ENCODE measurements at regions not wholly inside any gene's neighbourhood (a gene's known extent, or its start where the extent isn't known, plus 50 kb on each side); places are given as distances from the start of the nearest gene placed in this dataset.

DNA sequence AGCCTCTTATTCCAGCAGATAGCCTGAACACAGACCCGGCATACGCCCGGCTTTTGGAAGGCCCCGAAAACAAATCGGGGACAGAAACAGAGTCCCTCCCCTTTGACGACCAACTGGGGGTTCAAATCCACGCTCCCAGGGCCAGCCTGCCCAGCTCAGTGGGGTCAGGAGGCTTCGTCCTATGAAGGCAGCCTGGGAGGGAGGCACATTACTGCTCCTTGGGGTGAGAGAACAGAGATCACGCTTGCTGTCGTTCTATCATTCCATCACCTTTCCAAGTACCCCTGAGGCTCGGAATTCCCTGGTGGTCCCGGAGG, 208.8 kb upstream of the SALL3 start:
- no peak for DNase-seq

GRCh38 chr18:78771496-78772359, 207.9 kb upstream of the SALL3 start:
- DNase-seq: no peak

- DNase-seq: no peak
These were observed 207.0 kb upstream of the SALL3 start for GRCh38 chr18:78772360-78773302.

- DNase-seq: no peak
These were observed 206.3 kb upstream of the SALL3 start for GRCh38 chr18:78773303-78773755.

DNA sequence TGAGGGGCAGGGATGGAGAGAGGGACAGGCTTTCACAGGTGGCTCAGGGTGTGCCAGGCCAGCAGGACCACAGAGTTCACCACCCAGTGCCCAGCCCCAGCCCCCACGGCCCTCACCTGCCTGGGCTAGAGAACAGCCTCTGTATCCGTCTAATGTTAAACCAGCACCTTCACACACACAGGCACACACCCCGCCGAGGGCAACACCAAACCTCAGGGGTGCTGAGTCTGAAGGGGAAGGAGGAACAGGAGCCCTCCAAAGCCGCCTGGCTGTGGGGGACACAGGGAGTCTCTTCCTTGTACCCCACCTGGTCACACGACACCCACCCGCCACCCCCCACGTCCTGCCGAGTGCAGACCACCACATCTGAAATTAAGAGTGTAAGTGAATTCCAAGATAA, 205.8 kb upstream of the SALL3 start:
- DNase-seq: no peak

GRCh38 chr18:78774741-78775141, 204.9 kb upstream of the SALL3 start:
- no peak for DNase-seq

GRCh38 chr18:78776151-78776550, 203.5 kb upstream of the SALL3 start:
- DNase-seq: no peak

- no peak for DNase-seq
These were observed 202.8 kb upstream of the SALL3 start for GRCh38 chr18:78776706-78777285.

- no peak for DNase-seq
These were observed 201.6 kb upstream of the SALL3 start for GRCh38 chr18:78777992-78778391.

DNA sequence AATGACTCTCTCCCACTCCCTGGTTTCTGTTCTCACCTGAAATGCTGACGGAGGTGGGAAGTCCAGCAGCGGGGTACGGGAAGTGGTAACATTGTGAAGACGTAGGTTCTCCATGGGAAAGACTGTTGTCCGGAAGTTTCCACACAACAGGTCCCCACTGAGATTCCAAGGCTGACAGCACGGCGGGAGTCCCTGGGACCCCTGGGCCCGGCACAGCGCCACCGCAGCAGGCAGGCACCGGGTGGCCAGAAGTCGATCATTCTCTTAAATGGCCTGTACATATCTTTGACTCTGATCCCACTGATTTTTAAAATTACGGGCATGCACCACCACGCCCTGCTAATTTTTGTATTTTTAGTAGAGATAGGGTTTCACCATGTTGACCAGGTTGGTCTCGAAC, 201.0 kb upstream of the SALL3 start:
- DNase-seq: no peak

- no peak for DNase-seq
These were observed 199.5 kb upstream of the SALL3 start for GRCh38 chr18:78779996-78780718.

DNA sequence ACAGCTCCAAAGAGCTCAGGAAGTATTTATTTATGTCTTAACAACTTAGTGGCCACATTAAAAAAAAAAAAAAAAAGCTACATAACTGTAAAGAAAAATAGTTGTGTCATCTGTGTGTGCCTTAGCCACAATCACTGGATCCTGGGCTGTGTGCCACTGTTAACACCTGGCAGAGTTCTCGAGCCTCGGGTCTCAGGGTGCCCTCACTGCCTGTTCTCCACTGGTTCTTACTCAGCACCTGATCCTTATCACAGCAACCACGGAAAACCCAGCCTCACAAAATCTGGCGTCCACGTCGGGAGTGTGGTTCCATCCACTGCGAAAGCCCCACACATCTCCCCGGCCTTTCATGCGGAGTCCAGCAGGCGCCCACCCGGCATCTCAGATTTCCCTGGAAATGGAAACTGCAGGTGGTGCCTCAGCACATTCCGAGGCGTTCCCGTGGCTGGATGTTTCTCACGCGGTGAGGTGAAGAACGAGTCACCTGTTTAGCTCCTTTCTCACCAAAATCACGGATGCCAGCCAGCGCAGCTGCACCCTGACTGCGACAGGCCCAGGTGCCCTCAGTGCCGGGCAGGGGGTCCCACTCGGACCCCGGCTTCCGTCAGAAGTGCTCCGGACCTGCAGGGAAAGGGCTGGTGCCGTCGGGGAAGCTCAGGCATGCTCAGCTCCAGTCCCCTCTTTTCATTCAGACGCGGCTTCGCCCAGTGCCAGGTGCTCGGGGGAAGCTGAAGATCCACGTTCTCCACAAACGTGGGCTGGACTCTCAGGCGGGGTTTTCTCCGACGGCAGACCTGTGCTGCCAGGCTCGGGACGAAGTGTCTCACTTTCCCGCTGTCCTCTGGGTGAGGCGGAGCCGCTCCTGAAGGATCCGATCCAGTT, 198.7 kb upstream of the SALL3 start:
- DNase-seq: no peak

- DNase-seq: no peak
These were observed 198.0 kb upstream of the SALL3 start for GRCh38 chr18:78781601-78781960.

DNA sequence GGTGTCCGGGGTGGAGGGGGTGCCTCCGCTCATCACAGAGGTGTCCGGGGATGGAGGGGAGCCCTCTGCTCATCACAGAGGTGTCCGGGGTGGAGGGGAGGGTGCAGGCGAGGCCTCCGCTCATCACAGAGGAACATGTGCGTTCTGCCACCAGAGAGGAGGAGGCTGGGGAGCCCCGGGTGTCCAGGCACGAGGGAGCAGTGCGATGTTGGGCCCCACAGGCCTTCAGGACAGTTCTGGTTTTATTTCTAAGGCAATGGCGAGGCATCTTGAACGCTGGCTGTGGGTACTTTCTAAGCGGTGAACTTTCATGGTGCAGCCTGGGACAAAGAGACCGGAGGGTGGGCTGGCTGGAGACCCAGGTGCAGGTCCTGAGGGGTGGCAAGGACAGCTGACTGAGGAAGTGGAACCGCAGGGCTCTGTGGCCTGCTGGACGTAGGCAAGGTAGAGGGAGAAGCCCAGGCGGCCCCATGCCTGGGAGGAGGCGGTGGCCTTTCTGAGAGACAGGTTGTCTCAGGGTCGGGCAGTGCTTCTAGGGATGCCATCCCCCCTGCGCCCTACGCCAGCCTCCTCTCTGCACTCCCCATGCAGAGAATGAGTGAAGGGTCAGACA, 196.6 kb upstream of the SALL3 start:
- no peak for DNase-seq

DNA sequence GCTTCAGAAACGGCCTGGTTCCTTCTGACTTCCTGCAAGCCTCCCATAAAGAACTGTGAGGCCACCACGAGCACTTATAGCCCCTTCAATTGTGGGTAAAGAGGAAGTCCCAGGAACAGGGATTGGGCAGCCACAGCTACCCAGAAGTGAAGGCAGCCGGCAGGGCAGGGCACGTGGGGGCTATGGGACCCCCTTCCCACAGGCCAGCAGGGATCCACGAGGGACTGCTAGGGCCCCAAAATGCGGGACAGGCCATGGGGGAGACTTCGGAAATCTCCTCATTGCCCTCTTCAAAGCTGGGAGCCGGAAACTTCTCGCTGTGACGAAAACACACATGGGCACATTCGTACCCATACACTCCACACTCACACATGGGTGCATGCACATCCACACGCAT, 196.1 kb upstream of the SALL3 start:
- DNase-seq: no peak

DNA sequence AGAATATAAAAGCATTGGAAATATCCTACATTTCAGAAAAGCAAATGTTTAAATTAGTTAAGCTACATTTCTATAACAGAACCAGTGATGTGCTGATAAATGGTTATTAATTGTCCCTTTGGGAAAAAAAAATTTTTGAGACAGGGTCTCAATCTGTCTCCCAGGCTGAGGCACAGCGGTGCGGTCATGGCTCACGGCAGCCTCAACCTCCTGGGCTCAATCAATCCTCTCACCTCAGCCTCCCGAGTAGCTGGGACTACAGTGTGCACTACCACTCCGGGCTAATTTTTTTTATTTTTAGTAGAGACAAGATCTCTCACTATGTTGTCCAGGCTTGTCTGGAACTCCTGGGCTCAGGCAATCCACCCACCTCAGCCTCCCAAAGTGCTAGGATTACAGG, 194.8 kb upstream of the SALL3 start:
- no peak for DNase-seq

DNA sequence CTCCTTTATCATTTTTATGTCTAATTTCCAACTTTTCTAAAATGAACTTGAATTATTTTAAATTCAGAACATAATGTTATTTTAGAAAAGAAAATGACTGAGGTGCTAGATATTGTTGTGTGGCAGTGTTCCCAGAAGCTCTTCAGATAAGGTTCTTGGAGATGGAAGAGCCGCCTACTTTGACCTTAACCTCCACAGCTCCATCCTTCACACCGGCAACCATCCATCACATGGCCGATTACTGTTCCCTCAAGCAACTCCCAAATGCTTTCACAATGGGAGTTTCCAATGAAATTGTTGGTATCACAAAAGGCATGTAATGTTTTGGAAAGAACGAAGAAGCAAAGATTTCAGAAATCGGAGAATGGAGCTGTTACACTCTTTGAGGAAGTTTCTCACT, 193.9 kb upstream of the SALL3 start:
- no peak for DNase-seq

- no peak for DNase-seq
These were observed 192.8 kb upstream of the SALL3 start for GRCh38 chr18:78786776-78787175.

DNA sequence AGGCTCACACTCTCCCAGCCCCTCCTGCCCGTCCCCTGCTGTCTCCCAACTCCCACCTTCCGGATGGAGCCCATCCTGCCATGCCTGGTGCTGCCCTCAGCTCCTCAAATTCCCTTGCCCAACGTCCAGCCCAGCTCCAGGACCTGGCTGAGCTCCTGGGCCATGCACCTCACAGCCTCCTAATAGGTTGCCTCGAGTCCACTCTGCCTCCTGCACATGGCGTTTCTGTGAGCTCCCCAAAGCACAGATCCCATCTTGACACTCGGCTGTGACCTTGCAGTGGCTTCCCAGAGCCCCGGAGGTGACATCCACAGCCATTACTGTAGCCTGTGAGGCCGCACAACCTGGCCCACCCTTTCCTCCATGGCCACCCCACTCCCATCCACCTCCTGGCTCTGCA, 191.9 kb upstream of the SALL3 start:
- DNase-seq: no peak

- DNase-seq: no peak
These were observed 191.5 kb upstream of the SALL3 start for GRCh38 chr18:78788161-78788560.

GRCh38 chr18:78789850-78790249, 189.8 kb upstream of the SALL3 start:
- no peak for DNase-seq

- DNase-seq: no peak
These were observed 189.1 kb upstream of the SALL3 start for GRCh38 chr18:78790511-78790910.
